Naive B cell (primary cell): ENCODE measurements at regions not wholly inside any gene's neighbourhood (a gene's known extent, or its start where the extent isn't known, plus 50 kb on each side); places are given as distances from the start of the nearest gene placed in this dataset.
"Not testable (repeated sequence)": the region's sequence is repeated elsewhere in the genome, so short reads cannot be mapped to it uniquely, and the experiment has no call there.

Experiments used
- ATAC-seq, 2 donors: fragments of 150-1000 bp; cut with Tn5 transposase; 2 replicates each; pipeline ENCODE4 v1.10.0; 2021; ENCODE audit warnings: low read depth in 2 of 2, mild to moderate bottlenecking in 2 of 2, moderate library complexity in 2 of 2
- DNase-seq: peaks from one replicate; pipeline ENCODE4 v3.0.0; 2022
- H3K27ac Mint-ChIP-seq, 6 donors: one replicate each; pipeline ENCODE4 v1.8.0; 2020 to 2022; ENCODE audit warnings: mild to moderate bottlenecking in 6 of 6, mixed read lengths in 6 of 6, moderate library complexity in 5 of 6, inconsistent platforms in 2 of 6
- H3K27me3 Mint-ChIP-seq, 3 donors: one replicate each; pipeline ENCODE4 v1.8.0; 2021 to 2022; ENCODE audit warnings: mixed read lengths in 3 of 3, mild to moderate bottlenecking in 1 of 3
- H3K36me3 Mint-ChIP-seq, 2 donors: one replicate each; pipeline ENCODE4 v1.8.0; 2020 to 2022; ENCODE audit warnings: mixed read lengths in 2 of 2, inconsistent platforms in 1 of 2, mild to moderate bottlenecking in 1 of 2
- H3K4me1 Mint-ChIP-seq, 3 donors: one replicate each; pipeline ENCODE4 v1.8.0; 2020 to 2022; ENCODE audit warnings: mixed read lengths in 3 of 3, inconsistent platforms in 1 of 3, mild to moderate bottlenecking in 1 of 3, moderate library complexity in 1 of 3
- H3K4me3 Mint-ChIP-seq, 8 donors: one replicate each; pipeline ENCODE4 v1.8.0; 2020 to 2022; ENCODE audit warnings: mild to moderate bottlenecking in 8 of 8, mixed read lengths in 8 of 8, moderate library complexity in 8 of 8, inconsistent platforms in 2 of 8
- H3K9me3 Mint-ChIP-seq, 7 donors: one replicate each; pipeline ENCODE4 v1.8.0; 2020 to 2022; ENCODE audit warnings: mixed read lengths in 7 of 7, mild to moderate bottlenecking in 5 of 7, inconsistent platforms in 2 of 7, moderate library complexity in 1 of 7

GRCh38 chr5:101136454-101136853, 233.4 kb upstream of the ST8SIA4 start:
- DNase-seq (no peak), ATAC-seq (no peak)
- Mint-ChIP-seq H3K4me1 (no peaks in the 10 kb centered on the region), H3K27ac (no peak overlapping the region), H3K4me3 (no peak overlapping the region), H3K9me3 (peaks cover 0 to 7% (median 4%) of the 10 kb centered on the region in 7 donors), H3K27me3 (no peaks in the 10 kb centered on the region), H3K36me3 (no peaks in the 10 kb centered on the region)

DNA sequence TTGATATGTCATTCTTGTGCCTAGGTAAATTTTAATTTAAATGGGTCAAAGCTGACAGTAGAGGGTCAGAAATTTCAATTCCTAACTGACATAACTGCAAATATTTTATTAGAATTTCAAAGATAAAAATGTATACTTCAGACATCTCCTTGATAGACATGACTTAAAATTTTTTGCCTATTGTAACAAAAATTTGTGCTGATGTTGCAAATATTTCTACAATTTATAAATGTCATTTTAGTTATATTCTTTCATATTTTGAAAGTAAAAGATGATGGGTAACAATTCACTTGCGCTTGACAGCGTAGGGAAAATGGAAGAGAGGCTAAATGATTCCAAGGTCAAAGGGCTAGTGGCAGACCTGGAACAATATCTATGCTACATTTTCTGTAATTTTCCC, 220.3 kb upstream of the ST8SIA4 start:
- Mint-ChIP-seq H3K4me3 (no peak overlapping the region), H3K27me3 (no peaks in the 10 kb centered on the region), H3K9me3 (peaks cover 0 to 7% (median 0%) of the 10 kb centered on the region in 7 donors), H3K27ac (no peak overlapping the region), H3K4me1 (no peaks in the 10 kb centered on the region), H3K36me3 (no peaks in the 10 kb centered on the region)
- DNase-seq (no peak), ATAC-seq (no peak)

- Mint-ChIP-seq H3K36me3 (no peaks in the 10 kb centered on the region), H3K9me3 (peaks cover 0 to 2% (median 0%) of the 10 kb centered on the region in 7 donors), H3K27ac (no peak overlapping the region), H3K4me3 (no peak overlapping the region), H3K27me3 (peaks cover 0 to 7% (median 5%) of the 10 kb centered on the region in 3 donors), H3K4me1 (no peaks in the 10 kb centered on the region)
- DNase-seq (no peak), ATAC-seq (no peak)
Measured at GRCh38 chr5:101112645-101113044, 209.6 kb upstream of the ST8SIA4 start.

DNA sequence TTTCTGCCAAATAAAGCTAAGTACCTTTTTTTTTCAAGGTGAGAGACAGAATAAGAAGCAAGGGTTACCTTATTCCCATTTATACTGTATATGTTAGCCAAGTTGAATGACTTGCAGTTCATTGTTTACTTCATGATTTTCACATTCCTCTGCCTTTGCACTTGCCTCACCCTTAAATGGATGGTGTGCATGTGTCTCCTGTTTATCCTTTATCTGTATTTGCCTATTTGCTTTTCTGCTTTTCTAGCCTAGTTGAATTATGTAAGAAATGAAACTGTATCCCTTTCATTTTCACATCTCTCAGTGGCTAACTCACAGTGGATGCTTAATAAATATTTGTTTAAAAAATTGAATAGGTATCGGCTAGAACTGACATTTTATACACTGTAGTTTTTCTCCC, 200.8 kb upstream of the ST8SIA4 start:
- Mint-ChIP-seq H3K4me3 (no peak overlapping the region), H3K36me3 (no peaks in the 10 kb centered on the region)
- no peak for ATAC-seq

GRCh38 chr5:101102506-101102905, 199.4 kb upstream of the ST8SIA4 start:
- H3K27me3 Mint-ChIP-seq: no peaks in the 10 kb centered on the region
- H3K27ac Mint-ChIP-seq: no peak overlapping the region
- DNase-seq (no peak), ATAC-seq (no peak)
- no peaks in the 10 kb centered on the region for H3K9me3 Mint-ChIP-seq
- no peaks in the 10 kb centered on the region for H3K4me1 Mint-ChIP-seq
- H3K36me3 Mint-ChIP-seq: no peaks in the 10 kb centered on the region
- H3K4me3 Mint-ChIP-seq: no peak overlapping the region

More for the DNA sequence above, 200.8 kb upstream of the ST8SIA4 start:
- Mint-ChIP-seq H3K27ac (no peak overlapping the region), H3K27me3 (no peaks in the 10 kb centered on the region), H3K9me3 (no peaks in the 10 kb centered on the region), H3K4me1 (no peaks in the 10 kb centered on the region)
- DNase-seq: no peak

GRCh38 chr5:101091902-101092301, 188.8 kb upstream of the ST8SIA4 start:
- Mint-ChIP-seq H3K36me3 (no peaks in the 10 kb centered on the region), H3K4me1 (peaks cover 0 to 2% (median 0%) of the 10 kb centered on the region in 3 donors), H3K27ac (no peak overlapping the region), H3K27me3 (peaks cover 0 to 4% (median 0%) of the 10 kb centered on the region in 3 donors), H3K9me3 (no peaks in the 10 kb centered on the region), H3K4me3 (no peak overlapping the region)
- ATAC-seq (no peak), DNase-seq (no peak)

DNA sequence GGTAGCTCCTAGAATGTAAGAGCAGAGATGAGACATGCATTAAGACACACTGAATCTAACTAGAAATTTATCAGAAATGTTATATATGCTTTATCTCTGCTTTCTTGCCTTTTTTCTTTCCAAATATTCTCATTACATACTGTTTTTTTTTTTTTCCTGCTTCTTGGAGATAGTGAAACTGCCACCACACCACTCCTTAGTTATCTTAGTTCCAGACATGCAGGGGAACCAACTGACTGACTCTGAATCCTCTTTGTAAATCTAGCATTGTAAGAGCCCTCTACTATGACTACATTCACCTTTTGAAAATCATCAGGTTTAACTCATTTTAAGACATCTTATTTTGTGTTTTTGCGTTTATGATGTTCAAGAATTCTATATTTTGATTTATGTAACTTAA, 181.3 kb upstream of the ST8SIA4 start:
- no peak overlapping the region for H3K27ac Mint-ChIP-seq
- no peaks in the 10 kb centered on the region for H3K9me3 Mint-ChIP-seq
- no peaks in the 10 kb centered on the region for H3K36me3 Mint-ChIP-seq
- no peaks in the 10 kb centered on the region for H3K4me1 Mint-ChIP-seq
- H3K4me3 Mint-ChIP-seq: no peak overlapping the region
- peaks cover 0 to 6% (median 5%) of the 10 kb centered on the region in 3 donors for H3K27me3 Mint-ChIP-seq
- no peak for ATAC-seq
- DNase-seq: no peak

DNA sequence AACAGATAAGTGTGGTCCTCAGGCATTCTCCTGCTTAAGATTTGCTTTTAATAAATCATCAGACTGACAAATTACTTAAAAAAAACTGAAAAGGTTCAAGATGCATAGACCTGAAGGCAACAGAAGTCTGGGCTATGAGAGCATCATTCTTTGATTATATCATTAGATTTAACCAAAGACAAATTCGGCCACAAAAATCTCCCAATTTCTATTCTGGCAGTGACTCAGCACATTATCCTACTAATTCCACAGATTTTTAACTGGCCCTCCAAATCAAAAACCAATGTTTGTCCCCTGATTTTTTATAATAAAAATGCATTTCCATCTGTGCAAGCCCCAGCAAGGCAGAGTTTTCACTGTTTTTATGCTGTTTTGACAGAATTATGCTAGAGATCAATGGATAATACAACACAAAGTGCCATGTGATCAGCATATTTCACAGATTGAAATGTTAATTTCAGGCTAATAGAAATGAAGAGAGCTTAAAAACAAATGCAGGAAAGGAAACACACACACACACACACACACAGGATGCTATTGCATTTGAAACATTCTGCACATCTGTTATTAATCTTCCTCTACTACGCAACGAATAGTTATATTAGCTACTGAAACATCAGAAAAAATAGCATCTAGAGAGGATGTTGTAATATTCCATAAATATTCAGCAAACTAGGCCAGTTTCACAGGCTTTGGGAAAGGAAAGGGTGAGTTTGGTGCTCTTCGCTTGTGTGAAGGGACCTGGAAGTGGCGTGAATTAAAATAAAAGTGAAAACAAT, 177.6 kb upstream of the ST8SIA4 start:
- H3K27ac Mint-ChIP-seq: no peak overlapping the region
- DNase-seq (no peak), ATAC-seq (no peak)
- H3K36me3 Mint-ChIP-seq: no peaks in the 10 kb centered on the region
- no peak overlapping the region for H3K4me3 Mint-ChIP-seq
- peaks cover 0 to 8% (median 6%) of the 10 kb centered on the region in 3 donors for H3K27me3 Mint-ChIP-seq
- H3K4me1 Mint-ChIP-seq: no peaks in the 10 kb centered on the region
- peaks cover 0 to 9% (median 0%) of the 10 kb centered on the region in 7 donors for H3K9me3 Mint-ChIP-seq

- Mint-ChIP-seq H3K4me1 (no peaks in the 10 kb centered on the region), H3K27me3 (peaks cover 0 to 8% (median 6%) of the 10 kb centered on the region in 3 donors), H3K36me3 (no peaks in the 10 kb centered on the region), H3K27ac (no peak overlapping the region), H3K9me3 (peaks cover 0 to 9% (median under 1%) of the 10 kb centered on the region in 7 donors), H3K4me3 (no peak overlapping the region)
- DNase-seq: no peak
- no peak for ATAC-seq
Measured at GRCh38 chr5:101068298-101068697, 165.2 kb upstream of the ST8SIA4 start.

GRCh38 chr5:101067429-101067828, 164.3 kb upstream of the ST8SIA4 start:
- H3K9me3 Mint-ChIP-seq: peaks cover 0 to 18% (median 8%) of the 10 kb centered on the region in 7 donors
- DNase-seq (no peak), ATAC-seq (no peak)
- no peak overlapping the region for H3K4me3 Mint-ChIP-seq
- no peaks in the 10 kb centered on the region for H3K4me1 Mint-ChIP-seq
- H3K27ac Mint-ChIP-seq: no peak overlapping the region
- peaks cover 0 to 8% (median 6%) of the 10 kb centered on the region in 3 donors for H3K27me3 Mint-ChIP-seq
- H3K36me3 Mint-ChIP-seq: peaks cover 0 to 6% of the 10 kb centered on the region in 2 donors

DNA sequence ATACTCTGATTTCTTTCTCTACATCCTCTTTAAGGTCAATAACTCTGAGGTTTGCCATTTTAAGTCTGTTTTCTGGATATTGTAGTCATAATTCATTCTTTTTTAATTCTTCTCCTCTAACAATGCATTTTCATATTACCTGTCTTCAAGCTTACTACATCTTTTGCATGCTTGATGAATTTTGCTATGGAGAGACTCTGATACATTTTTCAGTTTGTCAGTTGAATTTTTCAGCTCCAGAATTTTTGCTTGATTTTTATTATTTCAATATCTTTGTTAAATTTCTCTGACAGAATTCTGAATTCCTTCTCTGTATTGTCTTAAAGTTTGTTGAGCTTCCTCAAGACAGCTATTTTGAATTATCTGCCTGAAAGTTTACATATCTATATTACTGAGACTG, 159.8 kb upstream of the ST8SIA4 start:
- Mint-ChIP-seq H3K27me3 (peaks cover 0 to 25% (median 5%) of the 10 kb centered on the region in 3 donors), H3K9me3 (peaks cover 0 to 35% (median 12%) of the 10 kb centered on the region in 7 donors), H3K4me3 (no peak overlapping the region), H3K4me1 (no peaks in the 10 kb centered on the region), H3K36me3 (peaks cover 0 to 14% of the 10 kb centered on the region in 2 donors), H3K27ac (no peak overlapping the region)
- no peak for DNase-seq
- ATAC-seq: no peak

GRCh38 chr5:101047181-101047580, 144.1 kb upstream of the ST8SIA4 start:
- H3K4me3 Mint-ChIP-seq: no peak overlapping the region

DNA sequence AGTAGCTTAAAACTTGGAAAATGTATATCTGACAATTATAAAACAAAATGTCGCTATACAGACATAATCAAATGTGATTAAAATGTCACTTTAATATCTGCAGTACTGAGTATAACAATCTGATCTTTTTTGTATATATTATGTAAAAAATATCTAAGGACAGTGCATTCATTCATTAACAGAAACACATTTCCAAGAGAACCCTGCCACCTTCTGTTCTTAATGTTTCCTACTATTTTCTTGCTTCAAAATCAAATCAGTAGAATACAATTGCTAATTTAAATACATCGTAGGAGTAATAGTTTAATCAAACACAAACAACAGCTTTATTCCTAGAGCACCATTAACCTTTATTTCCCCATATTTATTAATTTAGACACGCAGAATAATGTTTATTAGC, 142.6 kb upstream of the ST8SIA4 start:
- H3K36me3 Mint-ChIP-seq: no peaks in the 10 kb centered on the region
- no peak overlapping the region for H3K4me3 Mint-ChIP-seq
- ATAC-seq (no peak), DNase-seq (peak; percentile 11)
- H3K27ac Mint-ChIP-seq: no peak overlapping the region
- H3K9me3 Mint-ChIP-seq: no peaks in the 10 kb centered on the region
- H3K4me1 Mint-ChIP-seq: no peaks in the 10 kb centered on the region
- H3K27me3 Mint-ChIP-seq: no peaks in the 10 kb centered on the region

More at GRCh38 chr5:101047181-101047580, 144.1 kb upstream of the ST8SIA4 start:
- H3K36me3 Mint-ChIP-seq: no peaks in the 10 kb centered on the region
- H3K4me1 Mint-ChIP-seq: no peaks in the 10 kb centered on the region
- H3K9me3 Mint-ChIP-seq: no peaks in the 10 kb centered on the region
- H3K27ac Mint-ChIP-seq: no peak overlapping the region
- DNase-seq (no peak), ATAC-seq (no peak)
- no peaks in the 10 kb centered on the region for H3K27me3 Mint-ChIP-seq

GRCh38 chr5:101040002-101040401, 136.9 kb upstream of the ST8SIA4 start:
- not testable (repeated sequence) for H3K36me3 Mint-ChIP-seq, DNase-seq, H3K4me1 Mint-ChIP-seq, H3K4me3 Mint-ChIP-seq, H3K27ac Mint-ChIP-seq, ATAC-seq, H3K27me3 Mint-ChIP-seq, H3K9me3 Mint-ChIP-seq
